ENCODE measurements at regions not wholly inside any gene's neighbourhood (a gene's known extent, or its start where the extent isn't known, plus 50 kb on each side); places are given as distances from the start of the nearest gene placed in this dataset.
A peak's percentile ranks its signal among the peaks of the same experiment; 100 is the strongest.
"Not testable (repeated sequence)": the region's sequence is repeated elsewhere in the genome, so short reads cannot be mapped to it uniquely, and the experiment has no call there.

- Histone ChIP-seq H3K4me1 (no peaks in the 10 kb centered on the region), H3K4me3 (no peak overlapping the region), H3K27me3 (no peaks in the 10 kb centered on the region), H3K9me3 (no peaks in the 10 kb centered on the region), H3K36me3 (no peaks in the 10 kb centered on the region), H3K27ac (no peak overlapping the region)
- no peak for ATAC-seq
- DNase-seq, result no peak
- intact Hi-C loops (cut with DNase I), result no loop called here
- no peak for TF ChIP-seq CTCF (IDR thresholded peaks at IDR 0.05)
Observed at GRCh38 chr11:87780068-87780413, 395.2 kb downstream of the RAB38 start.

GRCh38 chr11:87779276-87780067 lies 395.8 kb downstream of the RAB38 start:
- DNase-seq (no peak), ATAC-seq (no peak)
- H3K27me3 ChIP-seq, result no peaks in the 10 kb centered on the region
- no peak overlapping the region for H3K27ac ChIP-seq
- no peaks in the 10 kb centered on the region for H3K36me3 ChIP-seq
- no peak overlapping the region for H3K4me3 ChIP-seq
- intact Hi-C loops (cut with DNase I), result no loop called here
- H3K9me3 ChIP-seq, result no peaks in the 10 kb centered on the region
- TF ChIP-seq CTCF (IDR thresholded peaks at IDR 0.05), result no peak
- H3K4me1 ChIP-seq, result no peaks in the 10 kb centered on the region

- no peaks in the 10 kb centered on the region for H3K4me1 ChIP-seq
- H3K36me3 ChIP-seq, result no peaks in the 10 kb centered on the region
- no peaks in the 10 kb centered on the region for H3K27me3 ChIP-seq
- H3K27ac ChIP-seq, result no peak overlapping the region
- ATAC-seq (no peak), DNase-seq (no peak)
- intact Hi-C loops (cut with DNase I), result no loop called here
- TF ChIP-seq CTCF (IDR thresholded peaks at IDR 0.05), result no peak
- no peak overlapping the region for H3K4me3 ChIP-seq
- H3K9me3 ChIP-seq, result no peaks in the 10 kb centered on the region
Observed at GRCh38 chr11:87778357-87778756, 396.9 kb downstream of the RAB38 start.

GRCh38 chr11:87775036-87775435 lies 400.2 kb downstream of the RAB38 start:
- Histone ChIP-seq H3K27ac (no peak overlapping the region), H3K27me3 (no peaks in the 10 kb centered on the region), H3K9me3 (no peaks in the 10 kb centered on the region), H3K4me3 (no peak overlapping the region), H3K4me1 (no peaks in the 10 kb centered on the region), H3K36me3 (no peaks in the 10 kb centered on the region)
- no peak for ATAC-seq
- no peak for TF ChIP-seq CTCF (IDR thresholded peaks at IDR 0.05)
- no peak for DNase-seq
- intact Hi-C loops (cut with DNase I), result no loop called here

GRCh38 chr11:87769661-87770060 lies 405.6 kb downstream of the RAB38 start:
- no peak overlapping the region for H3K4me3 ChIP-seq
- H3K9me3 ChIP-seq, result no peaks in the 10 kb centered on the region
- intact Hi-C loops (cut with DNase I), result no loop called here
- no peak for TF ChIP-seq CTCF (IDR thresholded peaks at IDR 0.05)
- H3K36me3 ChIP-seq, result no peaks in the 10 kb centered on the region
- DNase-seq (no peak), ATAC-seq (peak; percentile 68)
- H3K27ac ChIP-seq, result no peak overlapping the region
- no peaks in the 10 kb centered on the region for H3K4me1 ChIP-seq
- H3K27me3 ChIP-seq, result no peaks in the 10 kb centered on the region

- no peak for DNase-seq
- no peak for TF ChIP-seq CTCF (IDR thresholded peaks at IDR 0.05)
- no peak overlapping the region for H3K27ac ChIP-seq
- no peak for ATAC-seq
- H3K4me3 ChIP-seq, result no peak overlapping the region
- intact Hi-C loops (cut with DNase I), result no loop called here
- H3K27me3 ChIP-seq, result no peaks in the 10 kb centered on the region
- H3K9me3 ChIP-seq, result no peaks in the 10 kb centered on the region
- H3K4me1 ChIP-seq, result no peaks in the 10 kb centered on the region
- H3K36me3 ChIP-seq, result no peaks in the 10 kb centered on the region
Observed at GRCh38 chr11:87767615-87768014, 407.6 kb downstream of the RAB38 start.

GRCh38 chr11:87764075-87764474 lies 411.2 kb downstream of the RAB38 start:
- H3K36me3 ChIP-seq; H3K4me3 ChIP-seq; H3K27me3 ChIP-seq; H3K27ac ChIP-seq; ATAC-seq; intact Hi-C loops (cut with DNase I); H3K9me3 ChIP-seq; H3K4me1 ChIP-seq; DNase-seq: not testable (repeated sequence)

Measured in upper lobe of right lung (tissue), 1 donor.